B cell (primary cell): ENCODE measurements at regions not wholly inside any gene's neighbourhood (a gene's known extent, or its start where the extent isn't known, plus 50 kb on each side); places are given as distances from the start of the nearest gene placed in this dataset.

Source experiments
- EZH2 ChIP-seq: IDR thresholded peaks from 2 replicates; pipeline ENCODE4 v1.6.1; 2012; ENCODE audit warnings: borderline replicate concordance, low read depth, mild to moderate bottlenecking, moderate library complexity, low read length; ENCODE audit not compliant: insufficient read depth, poor library complexity, severe bottlenecking
- TF ChIP-seq, protein P1 (sequence below): fragments of 200-600 bp; IDR thresholded peaks from one replicate; pipeline ENCODE4 v1.8.0; 2022; ENCODE audit warnings: antibody characterized with exemption, mild to moderate bottlenecking

DNA sequence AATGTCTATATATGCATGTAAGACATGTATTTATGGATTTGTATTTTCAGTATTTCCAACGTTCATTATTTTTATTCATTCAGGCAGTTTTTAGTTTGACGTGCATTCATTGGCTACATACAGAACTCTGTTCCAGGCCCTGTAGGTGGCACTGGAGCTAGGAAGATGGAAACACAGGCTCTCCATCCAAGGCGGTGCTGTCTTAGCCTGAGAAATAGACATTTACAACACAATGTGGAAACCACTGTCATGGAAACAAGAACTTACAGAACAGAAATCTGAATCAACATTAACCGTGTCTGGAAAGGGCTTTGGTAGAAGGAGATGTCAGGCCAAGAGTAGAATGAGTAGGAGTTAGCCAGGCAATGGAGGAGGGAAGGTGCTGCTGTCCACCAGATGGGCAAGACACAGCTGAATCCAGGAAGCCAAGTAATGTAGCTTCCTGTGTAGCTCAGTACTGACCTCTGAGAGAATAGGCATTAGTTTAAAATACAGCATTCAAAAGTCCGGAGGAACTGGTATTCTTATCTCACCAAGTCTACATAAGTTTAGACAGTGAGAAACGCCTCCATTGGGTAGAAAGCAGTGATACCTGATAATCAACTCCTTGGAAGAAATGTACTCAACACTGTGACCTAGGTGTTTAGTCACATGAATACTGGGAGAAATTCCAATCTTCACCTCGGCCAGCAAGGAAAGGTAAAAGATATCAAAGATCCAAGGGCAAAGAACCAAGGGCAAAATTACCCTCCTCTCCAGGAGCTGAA lies 388.6 kb upstream of the CDH6 start:
- TF ChIP-seq, protein P1, sequence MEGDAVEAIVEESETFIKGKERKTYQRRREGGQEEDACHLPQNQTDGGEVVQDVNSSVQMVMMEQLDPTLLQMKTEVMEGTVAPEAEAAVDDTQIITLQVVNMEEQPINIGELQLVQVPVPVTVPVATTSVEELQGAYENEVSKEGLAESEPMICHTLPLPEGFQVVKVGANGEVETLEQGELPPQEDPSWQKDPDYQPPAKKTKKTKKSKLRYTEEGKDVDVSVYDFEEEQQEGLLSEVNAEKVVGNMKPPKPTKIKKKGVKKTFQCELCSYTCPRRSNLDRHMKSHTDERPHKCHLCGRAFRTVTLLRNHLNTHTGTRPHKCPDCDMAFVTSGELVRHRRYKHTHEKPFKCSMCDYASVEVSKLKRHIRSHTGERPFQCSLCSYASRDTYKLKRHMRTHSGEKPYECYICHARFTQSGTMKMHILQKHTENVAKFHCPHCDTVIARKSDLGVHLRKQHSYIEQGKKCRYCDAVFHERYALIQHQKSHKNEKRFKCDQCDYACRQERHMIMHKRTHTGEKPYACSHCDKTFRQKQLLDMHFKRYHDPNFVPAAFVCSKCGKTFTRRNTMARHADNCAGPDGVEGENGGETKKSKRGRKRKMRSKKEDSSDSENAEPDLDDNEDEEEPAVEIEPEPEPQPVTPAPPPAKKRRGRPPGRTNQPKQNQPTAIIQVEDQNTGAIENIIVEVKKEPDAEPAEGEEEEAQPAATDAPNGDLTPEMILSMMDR = no peak
- TF ChIP-seq EZH2 = no peak
